Activated T-cell treated with anti-CD3 and anti-CD28 coated beads, Interleukin-2, amount 50 U/mL, for 48 hours (primary cell): ENCODE measurements at regions not wholly inside any gene's neighbourhood (a gene's known extent, or its start where the extent isn't known, plus 50 kb on each side); places are given as distances from the start of the nearest gene placed in this dataset.
"Not testable (repeated sequence)": the region's sequence is repeated elsewhere in the genome, so short reads cannot be mapped to it uniquely, and the experiment has no call there.

ENCODE experiments used
- DNase-seq, 2 experiments: peaks; one replicate each; pipeline ENCODE4 v3.0.0-alpha.2; 2020

- DNase-seq = no peak
Observed at GRCh38 chr11:27241311-27242122, 121.5 kb downstream of the CCDC34 start.

GRCh38 chr11:27239305-27239942 is 123.6 kb downstream of the CCDC34 start:
- DNase-seq = no peak

GRCh38 chr11:27238811-27239210 is 124.2 kb downstream of the CCDC34 start:
- no peak for DNase-seq

- no peak for DNase-seq
Observed at GRCh38 chr11:27237643-27238042, 125.4 kb downstream of the CCDC34 start.

- no peak for DNase-seq
Observed at GRCh38 chr11:27234961-27235360, 128.1 kb downstream of the CCDC34 start.

GRCh38 chr11:27234043-27234668 is 128.9 kb downstream of the CCDC34 start:
- no peak for DNase-seq

GRCh38 chr11:27233654-27234042 is 129.4 kb downstream of the CCDC34 start:
- DNase-seq = no peak

GRCh38 chr11:27231530-27231929 is 131.5 kb downstream of the CCDC34 start:
- DNase-seq = no peak

GRCh38 chr11:27230192-27230572 is 132.8 kb downstream of the CCDC34 start:
- DNase-seq = no peak

GRCh38 chr11:27229511-27230191 is 133.4 kb downstream of the CCDC34 start:
- DNase-seq = no peak

GRCh38 chr11:27228906-27229290 is 134.1 kb downstream of the CCDC34 start:
- DNase-seq = no peak

GRCh38 chr11:27228232-27228905 is 134.6 kb downstream of the CCDC34 start:
- no peak for DNase-seq

- no peak for DNase-seq
Observed at GRCh38 chr11:27227736-27228135, 135.3 kb downstream of the CCDC34 start.

GRCh38 chr11:27219487-27220039 is 143.5 kb downstream of the CCDC34 start:
- not testable (repeated sequence) for DNase-seq

- no peak for DNase-seq
Observed at GRCh38 chr11:27218421-27219038, 144.5 kb downstream of the CCDC34 start.

GRCh38 chr11:27217948-27218420 is 145.0 kb downstream of the CCDC34 start:
- DNase-seq = no peak

GRCh38 chr11:27217496-27217895 is 145.5 kb downstream of the CCDC34 start:
- DNase-seq = no peak

GRCh38 chr11:27216270-27217149 is 146.5 kb downstream of the CCDC34 start:
- no peak for DNase-seq

GRCh38 chr11:27215471-27216269 is 147.3 kb downstream of the CCDC34 start:
- DNase-seq = no peak

- no peak for DNase-seq
Observed at GRCh38 chr11:27214713-27215112, 148.3 kb downstream of the CCDC34 start.
